ENCODE measurements at regions not wholly inside any gene's neighbourhood (a gene's known extent, or its start where the extent isn't known, plus 50 kb on each side); places are given as distances from the start of the nearest gene placed in this dataset.

DNA sequence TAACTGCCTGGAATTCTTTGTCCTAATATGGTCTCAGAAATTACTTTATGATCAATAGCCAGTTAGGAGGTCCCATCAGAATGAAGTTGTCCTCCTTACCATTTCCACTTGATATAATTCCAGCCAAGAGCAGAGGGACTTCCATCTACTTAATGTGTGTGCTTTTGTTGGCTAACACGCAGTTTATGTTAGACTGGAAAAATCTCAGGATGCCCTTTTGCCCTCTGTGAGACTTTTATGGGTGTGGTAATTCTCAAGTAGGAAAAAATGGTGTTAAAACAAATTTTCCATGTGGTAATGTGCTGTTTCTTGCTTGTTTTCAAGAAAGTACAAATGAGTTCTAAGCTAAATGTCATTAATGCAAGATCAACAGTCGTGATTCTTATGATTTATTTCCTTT, 327.1 kb downstream of the MTRR start:
- no peak for DNase-seq (ENCODE audit: low read depth, low spot score)
- BruUV-seq (replicated peaks), result no TSS peak
- H4K20me1 ChIP-seq (replicated peaks; ENCODE audit: control insufficient read depth, extremely low read depth, insufficient read depth, low read length), result no peaks in the 10 kb centered on the region
- no peaks in the 10 kb centered on the region for H3K36me3 ChIP-seq (ENCODE audit: control insufficient read depth in 2 of 2, extremely low read depth in 1 of 2, insufficient read depth in 2 of 2, low read length in 2 of 2)
- no peak overlapping the region for H3K9ac ChIP-seq (replicated peaks; ENCODE audit: extremely low read depth, insufficient read depth, low read length)
- TF ChIP-seq, protein P1, sequence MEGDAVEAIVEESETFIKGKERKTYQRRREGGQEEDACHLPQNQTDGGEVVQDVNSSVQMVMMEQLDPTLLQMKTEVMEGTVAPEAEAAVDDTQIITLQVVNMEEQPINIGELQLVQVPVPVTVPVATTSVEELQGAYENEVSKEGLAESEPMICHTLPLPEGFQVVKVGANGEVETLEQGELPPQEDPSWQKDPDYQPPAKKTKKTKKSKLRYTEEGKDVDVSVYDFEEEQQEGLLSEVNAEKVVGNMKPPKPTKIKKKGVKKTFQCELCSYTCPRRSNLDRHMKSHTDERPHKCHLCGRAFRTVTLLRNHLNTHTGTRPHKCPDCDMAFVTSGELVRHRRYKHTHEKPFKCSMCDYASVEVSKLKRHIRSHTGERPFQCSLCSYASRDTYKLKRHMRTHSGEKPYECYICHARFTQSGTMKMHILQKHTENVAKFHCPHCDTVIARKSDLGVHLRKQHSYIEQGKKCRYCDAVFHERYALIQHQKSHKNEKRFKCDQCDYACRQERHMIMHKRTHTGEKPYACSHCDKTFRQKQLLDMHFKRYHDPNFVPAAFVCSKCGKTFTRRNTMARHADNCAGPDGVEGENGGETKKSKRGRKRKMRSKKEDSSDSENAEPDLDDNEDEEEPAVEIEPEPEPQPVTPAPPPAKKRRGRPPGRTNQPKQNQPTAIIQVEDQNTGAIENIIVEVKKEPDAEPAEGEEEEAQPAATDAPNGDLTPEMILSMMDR (IDR thresholded peaks at IDR 0.05; ENCODE audit: extremely low read depth in 1 of 2, insufficient read depth in 1 of 2, low read depth in 1 of 2, low read length in 2 of 2), result no peak
- no peak for TF ChIP-seq POLR2A (IDR thresholded peaks at IDR 0.05; ENCODE audit: low read depth, low read length)
- TF ChIP-seq GATA2 (IDR thresholded peaks at IDR 0.05; ENCODE audit: insufficient read depth, insufficient read length, low read depth, low read length), result no peak
- no peak for TF ChIP-seq FOS (IDR thresholded peaks at IDR 0.05; ENCODE audit: borderline replicate concordance, insufficient read depth, low read length)
- no peak for TF ChIP-seq MYC (IDR thresholded peaks at IDR 0.05; ENCODE audit: low read depth, low read length)
- TF ChIP-seq, protein P2, sequence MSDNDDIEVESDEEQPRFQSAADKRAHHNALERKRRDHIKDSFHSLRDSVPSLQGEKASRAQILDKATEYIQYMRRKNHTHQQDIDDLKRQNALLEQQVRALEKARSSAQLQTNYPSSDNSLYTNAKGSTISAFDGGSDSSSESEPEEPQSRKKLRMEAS (IDR thresholded peaks at IDR 0.05; ENCODE audit: insufficient read depth, insufficient read length), result no peak
- TF ChIP-seq JUN (IDR thresholded peaks at IDR 0.05; ENCODE audit: borderline replicate concordance, insufficient read depth, insufficient read length, low read depth), result no peak
- TF ChIP-seq POLR2AphosphoS5 (IDR thresholded peaks at IDR 0.05; ENCODE audit: insufficient read depth, low read depth, low read length), result no peak
- TF ChIP-seq EZH2 (IDR thresholded peaks at IDR 0.05; ENCODE audit: borderline replicate concordance, low read depth, low read length, severe bottlenecking), result no peak
- H3K9me1 ChIP-seq (replicated peaks; ENCODE audit: control insufficient read depth, extremely low read depth, insufficient read depth, low read length), result no peaks in the 10 kb centered on the region
- ChIA-PET POLR2A (no interaction called here), CTCF (no interaction called here)
- no peak for FAIRE-seq
- H3K4me1 ChIP-seq (ENCODE audit: control insufficient read depth, extremely low read depth, insufficient read depth, low read length), result no peaks in the 10 kb centered on the region
- no peaks in the 10 kb centered on the region for H3K9me3 ChIP-seq (replicated peaks; ENCODE audit: control insufficient read depth, insufficient read depth, low read length)
- no peak overlapping the region for H2AFZ ChIP-seq (ENCODE audit: low read depth, low read length)
- dilution Hi-C loops (cut with MboI; ENCODE audit: extremely low pct_ligation_motif_present, low sequenced_read_pairs) (no loop called here), intact Hi-C loops (cut with micrococcal nuclease) (no loop called here)
- no peaks in the 10 kb centered on the region for H3K27me3 ChIP-seq (ENCODE audit: control insufficient read depth in 2 of 2, insufficient read depth in 2 of 2, low read length in 2 of 2)
- H3K79me2 ChIP-seq (ENCODE audit: control insufficient read depth, insufficient read depth, low read length), result no peaks in the 10 kb centered on the region
- H3K27ac ChIP-seq (ENCODE audit: insufficient read depth, low read depth, low read length), result no peak overlapping the region
- H3K4me2 ChIP-seq (ENCODE audit: insufficient read depth, low read length), result no peak overlapping the region
- no peak overlapping the region for H3K4me3 ChIP-seq (replicated peaks in 1 of 3; ENCODE audit: insufficient read depth in 1 of 3, low read depth in 1 of 3, low read length in 3 of 3)

All from endothelial cell of umbilical vein (primary cell).